Breast epithelium (tissue), 3 donors: ENCODE measurements at regions not wholly inside any gene's neighbourhood (a gene's known extent, or its start where the extent isn't known, plus 50 kb on each side); places are given as distances from the start of the nearest gene placed in this dataset.
"Not testable (repeated sequence)": the region's sequence is repeated elsewhere in the genome, so short reads cannot be mapped to it uniquely, and the experiment has no call there.

Source experiments
- POLR2A ChIP-seq: fragments of 450-650 bp; IDR thresholded peaks from one replicate; pipeline ENCODE4 v1.6.1; 2016; ENCODE audit warnings: antibody characterized with exemption, mild to moderate bottlenecking, moderate library complexity
- TF ChIP-seq, protein P1 (sequence below), 3 donors: fragments of 450-650 bp; IDR thresholded peaks; one replicate each; pipeline ENCODE4 v1.5.1; 2016 to 2017; ENCODE audit warnings: antibody characterized with exemption in 3 of 3, mild to moderate bottlenecking in 3 of 3, moderate library complexity in 3 of 3

DNA sequence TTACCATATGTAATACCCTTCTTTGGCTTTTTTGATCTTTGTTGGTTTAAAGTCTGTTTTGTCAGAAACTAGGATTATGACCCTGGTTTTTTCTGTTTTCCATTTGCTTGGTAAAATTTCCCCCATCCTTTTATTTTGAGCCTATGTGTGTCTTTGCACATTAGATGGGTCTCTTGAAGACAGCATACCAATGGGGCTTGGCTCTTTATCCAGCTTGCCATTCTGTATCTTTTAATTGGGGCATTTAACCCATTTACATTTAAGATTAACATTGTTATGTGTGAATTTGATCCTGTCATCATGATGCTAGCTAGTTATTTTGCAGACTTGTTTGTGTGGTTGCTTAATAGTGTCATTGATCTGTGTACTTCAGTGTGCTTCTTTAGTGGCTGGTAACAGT, 103.1 kb upstream of the PHF24 start:
- TF ChIP-seq, protein P1, sequence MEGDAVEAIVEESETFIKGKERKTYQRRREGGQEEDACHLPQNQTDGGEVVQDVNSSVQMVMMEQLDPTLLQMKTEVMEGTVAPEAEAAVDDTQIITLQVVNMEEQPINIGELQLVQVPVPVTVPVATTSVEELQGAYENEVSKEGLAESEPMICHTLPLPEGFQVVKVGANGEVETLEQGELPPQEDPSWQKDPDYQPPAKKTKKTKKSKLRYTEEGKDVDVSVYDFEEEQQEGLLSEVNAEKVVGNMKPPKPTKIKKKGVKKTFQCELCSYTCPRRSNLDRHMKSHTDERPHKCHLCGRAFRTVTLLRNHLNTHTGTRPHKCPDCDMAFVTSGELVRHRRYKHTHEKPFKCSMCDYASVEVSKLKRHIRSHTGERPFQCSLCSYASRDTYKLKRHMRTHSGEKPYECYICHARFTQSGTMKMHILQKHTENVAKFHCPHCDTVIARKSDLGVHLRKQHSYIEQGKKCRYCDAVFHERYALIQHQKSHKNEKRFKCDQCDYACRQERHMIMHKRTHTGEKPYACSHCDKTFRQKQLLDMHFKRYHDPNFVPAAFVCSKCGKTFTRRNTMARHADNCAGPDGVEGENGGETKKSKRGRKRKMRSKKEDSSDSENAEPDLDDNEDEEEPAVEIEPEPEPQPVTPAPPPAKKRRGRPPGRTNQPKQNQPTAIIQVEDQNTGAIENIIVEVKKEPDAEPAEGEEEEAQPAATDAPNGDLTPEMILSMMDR (IDR thresholded peaks at IDR 0.05): not testable (repeated sequence)
- TF ChIP-seq POLR2A: not testable (repeated sequence)
